ENCODE measurements at regions not wholly inside any gene's neighbourhood (a gene's known extent, or its start where the extent isn't known, plus 50 kb on each side); places are given as distances from the start of the nearest gene placed in this dataset.

DNA sequence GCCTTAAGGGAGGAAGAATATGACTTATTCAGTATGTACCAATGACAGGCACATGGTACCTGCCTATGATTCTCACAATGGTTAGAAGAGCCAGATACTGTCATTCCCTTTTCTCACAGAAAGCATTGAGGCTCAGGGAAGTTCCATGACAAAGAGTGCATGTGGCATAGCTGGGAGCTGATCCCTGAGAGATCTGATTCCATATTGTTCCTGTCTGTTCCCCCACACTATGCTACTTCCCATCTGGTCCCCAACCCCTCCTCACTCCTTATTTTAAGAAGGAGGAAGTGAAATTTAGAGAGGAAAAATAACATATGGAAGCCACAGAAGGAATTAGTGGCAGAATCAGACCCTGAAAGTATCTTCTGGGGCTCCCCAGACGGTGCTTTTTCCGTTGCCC is 500.0 kb downstream of the PLPP3 start:
- TF ChIP-seq, protein P1, sequence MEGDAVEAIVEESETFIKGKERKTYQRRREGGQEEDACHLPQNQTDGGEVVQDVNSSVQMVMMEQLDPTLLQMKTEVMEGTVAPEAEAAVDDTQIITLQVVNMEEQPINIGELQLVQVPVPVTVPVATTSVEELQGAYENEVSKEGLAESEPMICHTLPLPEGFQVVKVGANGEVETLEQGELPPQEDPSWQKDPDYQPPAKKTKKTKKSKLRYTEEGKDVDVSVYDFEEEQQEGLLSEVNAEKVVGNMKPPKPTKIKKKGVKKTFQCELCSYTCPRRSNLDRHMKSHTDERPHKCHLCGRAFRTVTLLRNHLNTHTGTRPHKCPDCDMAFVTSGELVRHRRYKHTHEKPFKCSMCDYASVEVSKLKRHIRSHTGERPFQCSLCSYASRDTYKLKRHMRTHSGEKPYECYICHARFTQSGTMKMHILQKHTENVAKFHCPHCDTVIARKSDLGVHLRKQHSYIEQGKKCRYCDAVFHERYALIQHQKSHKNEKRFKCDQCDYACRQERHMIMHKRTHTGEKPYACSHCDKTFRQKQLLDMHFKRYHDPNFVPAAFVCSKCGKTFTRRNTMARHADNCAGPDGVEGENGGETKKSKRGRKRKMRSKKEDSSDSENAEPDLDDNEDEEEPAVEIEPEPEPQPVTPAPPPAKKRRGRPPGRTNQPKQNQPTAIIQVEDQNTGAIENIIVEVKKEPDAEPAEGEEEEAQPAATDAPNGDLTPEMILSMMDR (IDR thresholded peaks at IDR 0.05; ENCODE audit: control extremely low read depth in 1 of 3, insufficient read depth in 1 of 3, low read depth in 1 of 3, low read length in 3 of 3), result no peak
- TF ChIP-seq, protein P2, sequence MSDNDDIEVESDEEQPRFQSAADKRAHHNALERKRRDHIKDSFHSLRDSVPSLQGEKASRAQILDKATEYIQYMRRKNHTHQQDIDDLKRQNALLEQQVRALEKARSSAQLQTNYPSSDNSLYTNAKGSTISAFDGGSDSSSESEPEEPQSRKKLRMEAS (IDR thresholded peaks at IDR 0.05), result no peak
- TF ChIP-seq KDM1A (IDR thresholded peaks at IDR 0.05; ENCODE audit: borderline replicate concordance, low read length) (no peak), RFX5 (IDR thresholded peaks at IDR 0.05; ENCODE audit: borderline replicate concordance, low read depth, low read length) (no peak), EZH2 (IDR thresholded peaks at IDR 0.05; ENCODE audit: low read depth, low read length, severe bottlenecking) (no peak), MAFK (IDR thresholded peaks at IDR 0.05; ENCODE audit: low read depth, low read length) (no peak), SIRT6 (IDR thresholded peaks at IDR 0.05; ENCODE audit: low read length) (no peak), POLR2A (IDR thresholded peaks at IDR 0.05; ENCODE audit: control extremely low read depth in 1 of 2, low read depth in 2 of 2, low read length in 2 of 2) (no peak), SP2 (IDR thresholded peaks at IDR 0.05; ENCODE audit: low read length) (no peak), JUN (IDR thresholded peaks at IDR 0.05; ENCODE audit: low read depth, low read length) (no peak), PHF8 (conservative IDR thresholded peaks at IDR 0.05; ENCODE audit: low read depth, low read length) (no peak)
- TF ChIP-seq, protein P3, sequence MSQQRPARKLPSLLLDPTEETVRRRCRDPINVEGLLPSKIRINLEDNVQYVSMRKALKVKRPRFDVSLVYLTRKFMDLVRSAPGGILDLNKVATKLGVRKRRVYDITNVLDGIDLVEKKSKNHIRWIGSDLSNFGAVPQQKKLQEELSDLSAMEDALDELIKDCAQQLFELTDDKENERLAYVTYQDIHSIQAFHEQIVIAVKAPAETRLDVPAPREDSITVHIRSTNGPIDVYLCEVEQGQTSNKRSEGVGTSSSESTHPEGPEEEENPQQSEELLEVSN (IDR thresholded peaks at IDR 0.05), result no peak
